HG03460 (cell line): ENCODE measurements at regions not wholly inside any gene's neighbourhood (a gene's known extent, or its start where the extent isn't known, plus 50 kb on each side); places are given as distances from the start of the nearest gene placed in this dataset.
"Not testable (repeated sequence)": the region's sequence is repeated elsewhere in the genome, so short reads cannot be mapped to it uniquely, and the experiment has no call there.

ENCODE experiments used
- ATAC-seq: cut with Tn5 transposase; IDR thresholded peaks from one replicate; pipeline ENCODE4 v1.9.1; 2021; ENCODE audit not compliant: unreplicated experiment

DNA sequence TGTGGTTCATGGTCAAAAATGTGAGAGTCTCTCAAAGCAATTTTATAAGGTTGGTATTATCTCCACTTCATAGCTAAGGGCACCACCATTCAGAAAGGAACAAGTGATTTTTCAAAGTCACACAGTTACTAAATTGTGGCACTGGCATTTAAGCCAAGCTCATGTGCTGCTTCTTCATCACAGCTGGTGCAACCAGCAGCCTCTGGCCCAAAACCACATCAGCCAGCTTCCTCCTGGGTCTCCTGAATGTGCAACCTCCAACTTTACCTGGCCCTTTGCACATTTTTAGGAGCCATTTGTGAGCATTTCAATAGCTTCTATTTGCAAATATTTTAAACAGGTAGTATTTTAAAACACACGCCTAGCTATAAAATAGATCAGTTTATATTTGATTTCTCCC lies 293.7 kb downstream of the BCL11A start:
- no peak for ATAC-seq

DNA sequence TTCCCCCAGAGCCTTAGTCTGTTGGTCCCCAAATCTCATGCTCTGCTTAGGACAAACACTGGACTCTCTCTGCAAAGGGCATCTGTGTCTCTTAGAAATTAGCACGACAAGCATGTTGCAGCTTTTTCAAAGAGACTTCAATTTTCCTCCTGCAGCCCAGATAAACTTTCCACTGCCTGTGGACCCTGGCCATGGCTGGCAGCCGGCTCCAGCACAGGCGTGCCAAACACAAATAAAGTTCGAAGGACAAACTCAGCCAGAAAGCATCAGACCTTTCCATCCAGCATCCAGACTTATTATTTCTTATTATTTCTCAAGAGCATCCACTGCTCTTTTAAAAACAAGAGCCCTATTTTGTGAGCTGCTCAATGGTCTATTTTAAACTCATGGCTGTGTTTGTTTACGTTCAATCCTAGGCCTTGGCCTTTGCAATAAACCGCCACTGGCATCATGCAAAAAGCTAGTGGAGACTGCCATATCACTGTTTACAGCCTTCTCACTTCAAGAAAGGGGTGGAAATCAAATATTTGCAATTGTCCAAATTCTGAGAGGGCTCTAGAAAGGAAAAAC lies 300.8 kb downstream of the BCL11A start:
- no peak for ATAC-seq

DNA sequence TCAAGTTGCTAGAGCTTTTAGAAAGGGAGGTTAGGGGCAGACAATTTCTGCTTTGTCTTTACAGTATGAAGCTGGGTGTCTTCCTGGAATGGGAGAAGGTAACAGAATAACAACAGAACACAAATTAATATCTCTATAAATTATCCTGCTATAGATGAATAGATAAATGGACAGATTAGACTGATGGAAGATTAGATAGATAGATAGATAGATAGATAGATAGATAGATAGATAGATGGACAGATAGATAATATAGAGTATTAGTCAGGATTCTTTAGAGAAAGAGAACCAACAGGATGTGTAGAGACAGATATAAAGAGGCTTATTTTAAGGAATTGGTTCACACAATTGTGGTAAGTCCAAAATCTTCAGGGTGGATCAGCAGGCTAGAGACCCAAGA lies 302.2 kb downstream of the BCL11A start:
- ATAC-seq, result no peak

DNA sequence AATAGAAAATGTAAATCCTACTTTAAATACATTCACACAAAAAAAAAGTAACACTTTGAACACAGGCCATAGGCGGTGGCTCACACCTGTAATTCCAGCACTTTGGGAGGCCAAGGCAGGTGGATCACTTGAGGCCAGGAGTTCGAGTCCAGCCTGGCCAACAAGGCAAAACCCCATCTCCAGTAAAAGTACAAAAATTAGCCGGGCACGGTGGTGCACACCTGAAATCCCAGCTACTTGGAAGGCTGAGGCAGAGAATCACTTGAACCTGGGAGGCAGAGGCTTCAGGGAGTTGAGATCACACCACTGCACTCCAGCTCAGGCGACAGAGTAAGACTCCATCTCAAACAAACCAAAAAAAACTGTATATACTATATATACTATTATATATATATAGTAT lies 303.6 kb downstream of the BCL11A start:
- no peak for ATAC-seq

DNA sequence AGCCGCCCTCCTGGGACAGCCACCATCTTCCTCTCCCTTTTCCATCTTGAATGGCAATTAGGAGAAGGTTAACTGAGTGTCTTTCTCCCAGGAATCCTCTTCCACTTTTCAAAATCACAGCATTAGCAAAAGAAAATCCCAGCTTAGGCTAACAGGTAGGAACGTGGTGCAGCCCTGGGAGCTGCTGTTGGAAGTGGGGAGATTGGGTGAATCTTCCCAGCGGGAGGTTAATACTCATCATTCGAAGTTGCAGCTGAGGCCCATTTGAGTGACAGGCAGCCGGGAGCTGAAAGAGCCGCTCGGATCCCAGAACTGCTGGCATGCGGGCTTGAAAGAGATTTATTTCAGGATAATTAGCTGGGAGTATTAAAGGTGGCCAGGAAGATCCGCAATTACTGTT lies 306.0 kb downstream of the BCL11A start:
- no peak for ATAC-seq

DNA sequence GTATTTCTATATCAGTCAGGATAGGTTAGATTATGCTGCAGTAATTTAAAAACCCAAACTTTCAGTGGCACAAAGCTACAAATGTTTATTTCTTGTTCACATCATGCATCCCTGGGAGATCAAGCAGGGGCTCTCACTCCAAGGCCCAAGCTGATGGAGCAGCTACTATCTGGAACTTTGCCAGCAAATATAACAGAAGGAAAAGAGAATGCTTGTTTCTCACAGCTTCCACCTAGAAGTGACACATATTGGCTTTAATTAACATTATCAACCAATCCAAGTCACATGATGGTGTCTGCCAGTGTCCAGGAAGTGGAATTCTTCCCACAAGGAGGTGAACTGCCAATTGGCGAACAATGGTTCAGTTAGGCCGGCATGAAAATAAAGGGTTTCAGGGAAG lies 306.9 kb downstream of the BCL11A start:
- ATAC-seq, result no peak

DNA sequence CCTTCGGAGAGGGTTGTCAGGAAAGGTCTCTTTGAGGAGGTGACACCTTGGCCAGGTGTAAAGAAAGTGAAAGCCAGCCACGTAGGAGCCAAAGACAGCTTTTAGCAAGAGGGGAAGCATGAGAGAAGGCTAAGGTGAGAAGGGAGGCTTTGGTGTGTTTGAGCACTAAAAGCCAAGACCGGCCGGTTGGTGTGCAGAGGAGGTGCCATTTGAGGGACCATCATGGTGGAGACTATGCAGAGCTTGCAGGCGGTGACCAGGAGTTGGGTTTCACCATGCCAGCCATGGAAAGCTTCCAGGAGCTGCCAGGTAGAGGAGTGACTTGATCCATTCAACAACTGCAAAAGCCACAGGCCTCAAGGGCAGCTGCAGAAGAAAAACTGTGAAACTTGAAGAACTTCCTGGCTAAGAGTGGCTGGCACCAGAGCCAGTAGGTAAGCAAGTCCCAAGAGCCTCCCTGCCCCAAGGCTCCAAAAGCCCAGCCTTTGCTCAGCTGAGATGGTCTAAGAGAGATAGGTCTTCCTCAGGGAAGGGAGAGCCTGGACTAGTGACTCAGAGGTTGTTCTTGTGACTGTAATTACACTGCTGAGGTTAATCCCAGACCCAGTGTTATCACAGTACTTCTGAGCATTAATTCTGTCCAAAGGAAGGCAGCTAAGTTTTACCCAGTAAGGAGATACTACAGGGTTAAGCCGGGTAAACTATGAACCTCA lies 319.0 kb downstream of the BCL11A start:
- no peak for ATAC-seq

DNA sequence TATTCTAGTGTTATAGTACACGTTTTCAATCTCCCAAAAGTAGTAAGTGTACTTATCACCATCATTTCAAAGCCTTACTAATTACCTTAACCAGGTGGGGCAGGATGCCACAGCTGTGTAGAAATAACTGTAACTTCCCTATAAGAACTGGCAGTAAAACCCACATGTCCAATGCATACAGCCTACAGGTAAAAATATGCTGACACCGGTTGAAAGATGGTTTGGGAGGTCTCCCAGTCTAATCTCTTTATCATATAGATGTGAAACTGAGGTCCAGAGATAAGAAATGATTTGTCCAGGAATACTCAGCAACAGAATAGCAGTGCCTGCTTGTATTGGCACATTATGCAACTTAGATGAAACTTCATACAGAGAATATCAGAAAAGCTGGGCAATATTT lies 322.9 kb downstream of the BCL11A start:
- ATAC-seq, result no peak

DNA sequence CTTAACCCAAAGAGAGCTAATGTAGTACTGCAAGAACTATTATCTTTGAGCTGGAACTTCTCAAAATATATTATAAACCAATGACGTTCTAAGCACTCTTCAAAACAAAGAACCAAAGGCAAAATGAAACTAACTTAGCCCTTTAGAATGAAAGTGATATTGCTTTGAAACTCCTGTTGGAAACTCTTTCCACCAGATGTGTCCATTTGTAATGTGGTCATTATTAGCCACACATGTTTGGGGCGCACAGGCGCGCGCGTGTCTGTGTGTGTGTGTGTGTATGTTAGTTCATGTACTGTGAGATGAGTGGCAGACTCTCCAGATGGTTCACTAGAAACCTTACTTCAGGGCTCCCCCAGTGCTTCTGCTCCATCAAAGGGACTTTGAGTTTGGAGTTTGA lies 323.4 kb downstream of the BCL11A start:
- no peak for ATAC-seq

DNA sequence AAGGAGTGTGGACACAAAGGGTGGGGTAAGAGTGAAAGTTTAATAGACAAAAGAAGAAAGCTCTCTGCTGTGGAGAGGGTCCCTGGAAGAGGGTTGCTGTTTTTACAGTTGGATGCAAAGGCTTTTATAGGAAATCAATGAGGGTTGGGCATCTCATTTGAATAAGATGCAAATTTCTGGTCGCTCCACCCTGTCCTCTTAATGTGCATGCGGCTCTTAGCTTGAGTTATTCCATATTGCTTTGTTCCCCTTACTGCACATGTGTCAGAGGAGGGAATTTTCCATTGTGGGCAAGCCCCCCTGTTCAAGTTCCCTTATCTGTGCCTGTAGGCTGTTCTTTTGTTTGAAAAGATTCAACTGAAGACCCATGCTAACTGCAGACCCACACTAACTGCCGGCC lies 326.5 kb downstream of the BCL11A start:
- ATAC-seq, result no peak

DNA sequence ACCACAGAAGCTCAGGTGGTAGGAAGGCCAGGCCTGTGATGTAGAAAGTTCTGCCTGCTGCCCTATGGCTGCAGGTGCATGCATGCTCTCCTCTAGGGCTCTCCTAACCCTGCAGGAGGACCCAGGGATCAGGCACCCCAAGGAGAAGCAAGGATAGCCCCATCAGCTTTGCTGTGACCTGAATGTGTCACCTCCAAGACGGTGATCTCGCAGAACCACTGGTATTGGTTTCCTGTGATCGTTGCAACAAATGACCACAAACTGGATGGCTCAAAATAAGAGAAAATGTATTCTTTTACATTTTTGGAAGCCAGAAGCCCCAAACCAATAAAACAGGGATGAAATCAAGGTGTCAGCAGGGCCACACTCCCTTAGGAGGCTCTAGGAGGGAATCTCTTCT lies 327.3 kb downstream of the BCL11A start:
- ATAC-seq, result no peak

DNA sequence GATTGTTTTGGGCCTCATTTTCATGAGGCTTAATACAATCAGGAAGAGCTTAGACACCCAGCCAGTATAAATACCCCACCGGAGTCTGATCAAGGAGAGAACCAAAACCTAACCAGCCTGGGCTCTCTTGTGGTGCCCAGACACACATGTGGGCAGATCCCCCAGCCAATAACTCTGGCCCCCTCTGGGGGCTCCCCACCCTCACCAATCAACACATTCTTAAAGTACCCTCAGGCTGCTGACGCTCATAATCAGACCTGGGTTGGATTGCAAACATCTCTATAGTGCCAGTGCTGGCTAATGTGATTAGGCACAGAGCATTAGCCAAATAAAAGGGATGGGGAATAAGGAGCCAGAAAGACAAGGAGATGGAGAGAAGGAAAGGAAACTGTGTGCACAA lies 329.6 kb downstream of the BCL11A start:
- no peak for ATAC-seq

DNA sequence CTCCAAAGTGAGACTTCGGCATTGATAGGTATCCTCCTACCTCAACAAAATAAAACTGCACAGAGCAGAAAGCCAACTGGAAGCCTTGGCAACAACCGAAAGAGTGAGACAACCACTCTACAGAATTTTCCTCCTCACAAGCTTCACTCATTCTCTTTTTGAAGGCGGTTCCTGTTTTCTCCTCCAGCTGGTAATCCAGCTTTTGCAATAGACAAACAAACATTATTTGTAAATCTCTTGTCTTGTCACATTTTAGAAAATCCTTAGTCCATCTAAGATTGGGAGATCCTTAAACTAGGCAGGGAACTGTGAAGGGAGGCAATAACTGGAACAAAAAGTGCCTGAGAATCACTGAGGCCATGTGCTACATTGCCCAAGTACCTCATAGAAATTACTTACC lies 332.4 kb downstream of the BCL11A start:
- ATAC-seq, result no peak

DNA sequence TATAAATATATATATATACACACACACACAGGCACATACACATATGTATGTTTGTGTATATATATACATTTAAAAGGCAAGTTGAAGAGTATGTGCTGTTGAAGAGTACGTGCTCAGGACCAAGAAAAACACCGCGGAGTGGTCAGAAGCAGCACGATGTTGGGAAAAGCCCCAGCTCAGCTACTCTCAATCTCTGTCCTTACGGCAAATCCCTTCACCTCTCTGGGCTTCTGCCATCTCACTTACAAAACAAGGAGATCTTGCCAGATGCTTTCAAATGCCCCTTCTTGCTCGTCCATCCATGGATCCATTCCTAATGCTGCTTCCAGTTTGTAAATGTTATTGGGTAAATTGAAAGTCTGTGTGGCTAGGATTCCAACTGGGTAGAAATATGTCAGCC lies 333.9 kb downstream of the BCL11A start:
- no peak for ATAC-seq

DNA sequence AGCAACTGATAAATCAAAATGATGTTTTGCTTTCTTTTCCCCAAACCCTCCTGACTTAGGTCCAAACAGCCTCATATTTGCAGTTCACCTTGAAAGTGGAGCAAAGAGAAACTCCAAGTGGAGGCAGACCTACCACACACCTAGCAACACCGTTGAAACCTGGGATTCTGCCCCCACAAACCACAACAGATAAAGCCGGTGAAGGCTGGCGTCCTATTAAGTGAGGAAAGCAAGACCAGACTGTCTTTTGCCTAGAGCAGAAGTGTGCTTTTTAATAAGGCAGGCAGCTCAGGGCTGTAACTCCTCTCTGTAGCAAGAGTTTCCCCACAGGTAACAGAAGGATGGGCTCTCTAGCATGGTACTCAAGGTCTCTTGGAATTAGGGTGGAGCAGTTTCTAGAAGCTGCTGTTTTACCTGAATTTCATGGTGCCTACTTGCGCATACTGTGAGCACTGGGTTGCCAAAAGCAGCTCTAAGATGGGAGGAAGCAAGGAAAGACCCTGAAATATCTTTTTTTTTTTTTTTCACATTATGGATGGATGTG lies 336.9 kb downstream of the BCL11A start:
- no peak for ATAC-seq

DNA sequence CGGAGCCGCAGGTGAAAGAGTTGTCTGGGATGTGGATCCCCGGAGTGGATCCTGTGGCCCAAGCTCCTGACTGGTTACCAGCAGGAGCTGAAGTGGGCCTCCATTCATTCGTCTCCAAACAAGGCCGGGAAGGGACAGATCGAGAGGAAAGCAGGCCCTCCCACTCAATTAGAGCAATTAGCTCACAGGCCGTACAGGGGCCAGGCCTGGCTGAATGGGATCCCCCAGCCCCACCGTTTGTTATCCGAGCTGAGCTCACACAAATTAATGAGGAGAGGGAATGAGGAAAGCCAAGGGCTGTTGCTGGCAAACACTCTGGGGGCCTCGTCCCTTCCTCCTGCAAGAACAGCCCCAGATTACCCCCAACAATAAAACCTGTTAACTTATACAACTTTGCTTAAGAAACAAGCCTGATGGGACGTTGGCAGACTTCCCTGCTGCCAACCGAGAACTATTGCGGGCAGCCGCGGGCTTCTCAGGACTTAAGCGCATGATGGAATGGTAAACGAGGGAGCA lies 338.0 kb downstream of the BCL11A start:
- no peak for ATAC-seq

DNA sequence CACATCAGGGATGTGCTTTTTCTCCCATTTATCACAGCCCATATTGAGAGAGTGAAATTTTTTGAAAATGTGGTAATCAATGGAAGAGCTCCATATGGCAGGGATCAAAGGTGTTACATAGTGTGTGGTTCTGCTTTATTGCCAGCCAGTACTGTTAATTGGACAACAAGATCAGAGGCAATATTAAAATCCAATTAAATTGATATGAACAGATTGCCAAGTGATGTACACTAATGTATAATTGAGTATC lies 338.9 kb downstream of the BCL11A start:
- no peak for ATAC-seq

DNA sequence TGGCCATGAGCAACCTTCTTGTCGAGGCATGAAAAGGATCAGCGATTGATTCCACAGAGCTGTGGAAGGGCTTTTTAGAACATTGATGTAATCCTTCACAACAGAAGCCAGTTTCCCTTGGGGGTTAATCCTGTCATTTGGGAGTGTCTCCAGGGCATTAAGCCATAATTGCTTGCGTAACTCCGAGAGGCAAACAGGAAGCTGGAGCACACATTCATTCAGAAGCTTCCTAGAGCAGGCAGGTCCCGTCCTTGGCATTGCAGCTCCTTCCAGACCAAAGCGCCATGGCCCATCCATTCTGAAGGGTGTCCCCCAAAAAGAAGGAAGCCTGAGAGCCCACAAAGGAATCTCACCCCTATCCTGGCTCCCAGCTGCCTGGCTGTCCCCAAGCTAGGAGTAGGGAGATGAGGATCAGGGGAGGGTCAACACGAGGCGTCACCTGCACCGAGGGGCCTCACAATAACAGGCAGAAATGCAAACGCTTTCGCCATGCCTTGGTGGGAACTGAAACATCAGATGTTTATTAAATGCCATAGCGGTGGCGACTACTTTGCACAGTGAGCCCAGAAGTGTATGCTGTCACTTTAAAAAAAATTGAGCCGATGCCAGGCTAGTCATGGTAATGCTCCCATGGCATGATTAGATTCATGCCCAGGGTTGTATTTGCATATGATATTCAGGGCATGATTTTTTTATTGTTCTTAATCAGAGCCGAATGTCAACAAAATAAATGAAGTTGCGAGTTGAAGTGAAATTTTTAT lies 339.4 kb downstream of the BCL11A start:
- ATAC-seq, result no peak

DNA sequence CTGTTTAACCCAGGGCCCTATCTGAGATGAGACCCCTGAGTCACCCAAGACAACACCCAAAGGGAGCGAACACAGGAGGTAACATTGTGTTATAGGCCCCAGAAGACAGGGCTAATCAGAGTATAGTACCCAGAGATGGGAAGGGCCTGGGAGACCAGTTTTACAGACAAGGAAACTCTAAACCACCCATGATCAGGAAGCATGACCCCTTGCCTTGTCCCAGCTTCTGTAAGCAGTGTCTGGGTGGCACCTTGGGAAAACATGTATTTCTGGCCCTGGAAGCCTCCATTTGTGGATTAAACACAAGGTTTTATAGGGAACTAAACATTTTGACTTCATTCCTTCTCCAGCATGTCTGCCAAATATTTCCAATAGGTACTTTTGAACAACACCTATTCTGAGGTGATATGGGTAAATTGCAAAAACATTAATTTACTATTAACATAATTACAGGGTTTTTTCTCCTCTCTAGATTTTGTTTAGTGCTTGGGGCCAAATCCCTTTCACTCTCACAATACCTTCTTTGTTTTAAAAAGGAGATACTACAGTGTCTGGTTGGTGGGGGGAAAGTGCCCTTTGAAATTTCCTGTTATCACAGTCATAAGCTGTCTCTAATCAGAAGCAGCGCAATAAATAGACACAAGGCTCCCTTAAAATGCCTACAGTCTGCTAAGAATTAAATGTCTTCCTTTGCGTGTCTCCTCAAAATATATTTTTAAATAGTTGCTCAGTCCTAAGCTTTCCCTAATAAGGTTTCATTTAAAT lies 341.1 kb downstream of the BCL11A start:
- no peak for ATAC-seq

DNA sequence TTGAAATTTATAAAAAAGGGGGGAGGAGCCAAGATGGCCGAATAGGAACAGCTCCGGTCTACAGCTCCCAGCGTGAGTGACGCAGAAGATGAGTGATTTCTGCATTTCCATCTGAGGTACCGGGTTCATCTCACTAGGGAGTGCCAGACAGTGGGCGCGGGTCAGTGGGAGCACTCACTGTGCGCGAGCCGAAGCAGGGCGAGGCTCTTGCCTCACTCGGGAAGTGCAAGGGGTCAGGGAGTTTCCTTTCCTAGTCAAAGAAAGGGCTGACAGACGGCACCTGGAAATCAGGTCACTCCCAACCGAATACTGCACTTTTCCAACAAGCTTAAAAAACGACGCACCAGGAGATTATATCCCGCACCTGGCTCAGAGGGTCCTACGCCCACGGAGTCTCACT lies 364.4 kb downstream of the BCL11A start:
- ATAC-seq, result not testable (repeated sequence)

DNA sequence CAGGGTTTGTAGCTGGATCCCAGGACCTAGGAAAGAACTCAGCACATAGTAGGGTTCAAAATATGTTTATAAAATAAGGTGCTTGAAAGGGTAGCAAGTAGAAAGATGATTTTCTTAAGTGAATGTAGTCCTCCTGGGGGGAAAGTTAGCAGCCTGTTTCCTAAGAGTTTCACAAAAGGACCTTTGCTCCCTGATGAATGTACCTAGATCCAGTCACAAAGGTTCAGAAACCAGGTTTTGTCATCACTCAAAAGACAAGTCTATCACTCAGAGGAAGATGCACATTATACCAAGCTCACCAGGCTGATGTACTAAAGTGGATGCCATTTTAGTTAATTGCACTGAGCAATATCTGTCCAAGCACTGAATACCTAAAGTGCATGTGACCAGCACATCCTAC lies 378.2 kb downstream of the BCL11A start:
- no peak for ATAC-seq

DNA sequence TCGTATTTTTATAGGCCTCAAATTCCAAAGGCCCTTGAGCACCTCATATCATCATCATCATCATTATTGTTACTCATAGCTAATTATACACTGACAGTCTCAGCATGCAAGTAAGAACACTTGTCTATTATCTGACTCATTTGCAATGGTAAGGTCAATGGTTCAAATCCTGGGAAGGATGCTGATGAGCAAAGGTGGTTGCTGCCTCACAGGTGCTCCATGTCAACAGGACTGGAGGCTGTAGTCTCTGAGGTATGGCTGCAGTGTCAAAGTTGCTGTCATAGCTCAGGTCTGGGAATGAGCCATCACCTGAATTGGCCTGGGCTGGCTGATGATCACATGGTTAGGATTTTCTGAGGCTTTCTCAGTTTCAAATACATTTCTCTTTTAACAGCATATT lies 379.3 kb downstream of the BCL11A start:
- no peak for ATAC-seq
